Liver (tissue), 8 donors: ENCODE measurements at regions not wholly inside any gene's neighbourhood (a gene's known extent, or its start where the extent isn't known, plus 50 kb on each side); places are given as distances from the start of the nearest gene placed in this dataset.

Experiments used
- DNase-seq: peaks from one replicate; pipeline ENCODE4 v3.0.0-alpha.2; 2017; ENCODE audit warnings: low spot score
- H3K27ac ChIP-seq, 2 donors: one replicate each; pipeline ENCODE4 v1.7.0; 2013; ENCODE audit warnings: inconsistent platforms in 2 of 2, low read length in 2 of 2, control low read depth in 1 of 2, low read depth in 1 of 2, mild to moderate bottlenecking in 1 of 2
- H3K27me3 ChIP-seq, 4 donors: one replicate each; pipeline versions ENCODE4 v1.6.1 to v1.7.0; 2013; ENCODE audit warnings: low read length in 3 of 4, inconsistent platforms in 1 of 4, mild to moderate bottlenecking in 1 of 4, moderate library complexity in 1 of 4; ENCODE audit not compliant: control insufficient read depth in 4 of 4, insufficient read depth in 4 of 4
- H3K36me3 ChIP-seq, 4 donors: one replicate each; pipeline versions ENCODE4 v1.6.1 to v1.7.0; 2013; ENCODE audit warnings: low read length in 3 of 4, mild to moderate bottlenecking in 3 of 4, low read depth in 1 of 4, moderate library complexity in 1 of 4; ENCODE audit not compliant: control insufficient read depth in 4 of 4, insufficient read depth in 3 of 4
- H3K4me1 ChIP-seq, 4 donors: one replicate each; pipeline versions ENCODE4 v1.6.1 to v1.7.0; 2013; ENCODE audit warnings: low read length in 3 of 4, mild to moderate bottlenecking in 3 of 4, moderate library complexity in 1 of 4; ENCODE audit not compliant: control insufficient read depth in 4 of 4, insufficient read depth in 4 of 4
- H3K4me3 ChIP-seq, 3 donors: one replicate each; pipeline versions ENCODE4 v1.6.1 to v1.7.0; 2013; ENCODE audit warnings: low read length in 3 of 3, control low read depth in 1 of 3, low read depth in 1 of 3, mild to moderate bottlenecking in 1 of 3
- H3K9ac ChIP-seq, 2 donors: one replicate each; pipeline ENCODE4 v1.7.0; 2013; ENCODE audit warnings: low read length in 2 of 2, mild to moderate bottlenecking in 2 of 2, moderate library complexity in 2 of 2, control low read depth in 1 of 2, low read depth in 1 of 2
- H3K9me3 ChIP-seq, 4 donors: one replicate each; pipeline versions ENCODE4 v1.6.1 to v1.7.0; 2013; ENCODE audit warnings: low read length in 3 of 4; ENCODE audit not compliant: control insufficient read depth in 4 of 4
- ATF3 ChIP-seq: IDR thresholded peaks from 2 replicates; pipeline ENCODE4 v1.6.1; 2016; ENCODE audit warnings: antibody characterized with exemption
- CTCF ChIP-seq: fragments of 150-350 bp; IDR thresholded peaks from 2 replicates; pipeline ENCODE4 v1.5.1; 2017; ENCODE audit warnings: improper control_type of control experiment, low read depth, low read length; ENCODE audit not compliant: missing input control
- EGR1 ChIP-seq, 2 donors: IDR thresholded peaks; 2 replicates each; pipeline ENCODE4 v1.6.1; 2016 to 2018; ENCODE audit warnings: antibody characterized with exemption in 2 of 2, low read depth in 2 of 2
- FOXA1 ChIP-seq: IDR thresholded peaks from 2 replicates; pipeline ENCODE4 v1.6.1; 2016; ENCODE audit warnings: antibody characterized with exemption
- FOXA2 ChIP-seq: IDR thresholded peaks from 2 replicates; pipeline ENCODE4 v1.6.1; 2016; ENCODE audit warnings: antibody characterized with exemption
- GABPA ChIP-seq, 2 donors: IDR thresholded peaks in 1 of 2; conservative IDR thresholded peaks in 1 of 2; 2 replicates each; pipeline ENCODE4 v1.6.1; 2016; ENCODE audit warnings: antibody characterized with exemption in 2 of 2, mild to moderate bottlenecking in 1 of 2, moderate library complexity in 1 of 2
- HNF4A ChIP-seq, 2 donors: conservative IDR thresholded peaks; 2 replicates each; pipeline ENCODE4 v1.6.1; 2016; ENCODE audit warnings: antibody characterized with exemption in 2 of 2, mild to moderate bottlenecking in 2 of 2
- HNF4G ChIP-seq: IDR thresholded peaks from 2 replicates; pipeline ENCODE4 v1.6.1; 2016; ENCODE audit warnings: antibody characterized with exemption
- JUND ChIP-seq, 2 donors: IDR thresholded peaks; 2 replicates each; pipeline ENCODE4 v1.6.1; 2016; ENCODE audit warnings: antibody characterized with exemption in 2 of 2
- MAX ChIP-seq: IDR thresholded peaks from 2 replicates; pipeline ENCODE4 v1.6.1; 2016; ENCODE audit warnings: antibody characterized with exemption
- NR2F2 ChIP-seq: IDR thresholded peaks from 2 replicates; pipeline ENCODE4 v1.6.1; 2016; ENCODE audit warnings: antibody characterized with exemption
- RAD21 ChIP-seq, 2 donors: IDR thresholded peaks; 2 replicates each; pipeline ENCODE4 v1.6.1; 2016; ENCODE audit warnings: antibody characterized with exemption in 2 of 2, mild to moderate bottlenecking in 2 of 2
- REST ChIP-seq: IDR thresholded peaks from 2 replicates; pipeline ENCODE4 v1.6.1; 2016; ENCODE audit warnings: antibody characterized with exemption, mild to moderate bottlenecking
- RXRA ChIP-seq, 2 donors: IDR thresholded peaks; 2 replicates each; pipeline ENCODE4 v1.6.1; 2017 to 2018; ENCODE audit warnings: antibody characterized with exemption in 2 of 2, mild to moderate bottlenecking in 1 of 2
- SP1 ChIP-seq: IDR thresholded peaks from 2 replicates; pipeline ENCODE4 v1.6.1; 2018; ENCODE audit warnings: antibody characterized with exemption, mild to moderate bottlenecking
- TAF1 ChIP-seq: conservative IDR thresholded peaks from 2 replicates; pipeline ENCODE4 v1.6.1; 2016; ENCODE audit warnings: antibody characterized with exemption, mild to moderate bottlenecking
- YY1 ChIP-seq: IDR thresholded peaks from 2 replicates; pipeline ENCODE4 v1.6.1; 2016; ENCODE audit warnings: antibody characterized with exemption, mild to moderate bottlenecking
- ZBTB33 ChIP-seq: IDR thresholded peaks from 2 replicates; pipeline ENCODE4 v1.6.1; 2016; ENCODE audit warnings: antibody characterized with exemption
- WGBS: extraction: QIAGEN DNeasy Blood & Tissue Kit; methylation state at CpG from one replicate; pipeline ENCODE4 v1.1.7; 2013; 5-methylcytosine and 5-hydroxymethylcytosine counted together
- donor health status: healthy.
- donor health status: healthy.
- donor health status: healthy.
- donor health status: healthy.
- donor health status: healthy.

DNA sequence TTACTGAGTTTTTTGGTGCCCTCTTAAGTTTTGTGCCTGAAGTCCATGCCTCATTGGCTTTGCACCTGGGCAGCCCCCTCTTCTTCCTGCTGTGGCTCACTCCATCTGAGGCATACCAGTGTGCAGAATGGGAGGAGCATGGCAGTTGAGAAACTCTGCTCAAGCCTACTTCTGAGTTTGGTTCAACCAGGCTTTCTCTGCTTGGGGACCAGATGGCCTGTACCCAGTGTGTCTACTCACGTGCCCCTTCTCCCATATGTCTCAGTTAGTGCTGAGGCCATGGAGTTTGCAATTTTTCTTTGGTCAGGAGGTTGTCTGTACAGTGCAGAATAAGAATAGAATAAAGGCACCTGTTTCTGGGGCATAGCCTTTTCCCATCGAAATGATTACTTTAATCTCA lies 383.3 kb upstream of the DDHD1 start:
- DNase-seq, result no peak
- Histone ChIP-seq H3K27me3 (no peaks in the 10 kb centered on the region), H3K4me1 (no peaks in the 10 kb centered on the region), H3K4me3 (no peak overlapping the region), H3K27ac (no peak overlapping the region), H3K9me3 (no peaks in the 10 kb centered on the region), H3K36me3 (no peaks in the 10 kb centered on the region), H3K9ac (no peak overlapping the region)
- TF ChIP-seq ZBTB33 (no peak), GABPA (IDR thresholded peaks at IDR 0.05 in 1 of 2, conservative IDR thresholded peaks at IDR 0.05 in 1 of 2) (no peak), HNF4G (no peak), NR2F2 (no peak), MAX (no peak), FOXA2 (no peak), SP1 (no peak), HNF4A (conservative IDR thresholded peaks at IDR 0.05) (no peak), RAD21 (IDR thresholded peaks at IDR 0.05) (no peak), REST (no peak), JUND (IDR thresholded peaks at IDR 0.05) (no peak), TAF1 (no peak), RXRA (IDR thresholded peaks at IDR 0.05) (no peak), ATF3 (no peak), YY1 (no peak), CTCF (no peak), EGR1 (IDR thresholded peaks at IDR 0.05; ENCODE audit: low read depth in 2 of 2) (no peak), FOXA1 (no peak)
- 88% methylated on average over 2 of the region's 2 CpGs for WGBS

GRCh38 chr14:53534841-53535240 lies 381.7 kb upstream of the DDHD1 start:
- H3K4me1 ChIP-seq, result no peaks in the 10 kb centered on the region
- no peak overlapping the region for H3K27ac ChIP-seq
- no peak overlapping the region for H3K9ac ChIP-seq
- no peak for DNase-seq
- 82% methylated on average over 6 of the region's 6 CpGs for WGBS
- H3K36me3 ChIP-seq, result no peaks in the 10 kb centered on the region
- no peak overlapping the region for H3K4me3 ChIP-seq
- no peaks in the 10 kb centered on the region for H3K9me3 ChIP-seq
- no peaks in the 10 kb centered on the region for H3K27me3 ChIP-seq
- TF ChIP-seq YY1, result no peak
- no peak for TF ChIP-seq EGR1 (IDR thresholded peaks at IDR 0.05; ENCODE audit: low read depth in 2 of 2)
- no peak for TF ChIP-seq ATF3
- TF ChIP-seq TAF1, result no peak
- no peak for TF ChIP-seq NR2F2
- no peak for TF ChIP-seq GABPA (IDR thresholded peaks at IDR 0.05 in 1 of 2, conservative IDR thresholded peaks at IDR 0.05 in 1 of 2)
- TF ChIP-seq MAX, result no peak
- TF ChIP-seq FOXA1, result no peak
- no peak for TF ChIP-seq CTCF
- TF ChIP-seq HNF4G, result no peak
- TF ChIP-seq RAD21 (IDR thresholded peaks at IDR 0.05), result no peak
- TF ChIP-seq FOXA2, result no peak
